Peyer's patch (tissue), 4 donors: ENCODE measurements at regions not wholly inside any gene's neighbourhood (a gene's known extent, or its start where the extent isn't known, plus 50 kb on each side); places are given as distances from the start of the nearest gene placed in this dataset.
A peak's percentile ranks its signal among the peaks of the same experiment; 100 is the strongest.

Source experiments
- DNase-seq, 3 donors: peaks; one replicate each; pipeline ENCODE4 v3.0.0-alpha.2; 2017 to 2019
- H3K27ac ChIP-seq, 4 donors: fragments of 200-600 bp; sonication (generic); one replicate each; pipeline ENCODE4 v1.5.1; 2016 to 2019
- H3K27me3 ChIP-seq, 2 donors: fragments of 200-600 bp; sonication (generic); one replicate each; pipeline ENCODE4 v1.5.1; 2019
- H3K36me3 ChIP-seq, 3 donors: fragments of 200-600 bp; sonication (generic); one replicate each; pipeline ENCODE4 v1.5.1; 2016 to 2019
- H3K4me1 ChIP-seq, 4 donors: fragments of 200-600 bp; sonication (generic); one replicate each; pipeline ENCODE4 v1.5.1; 2016 to 2019
- H3K4me3 ChIP-seq, 4 donors: fragments of 200-600 bp; sonication (generic); 1 replicate in 3 of 4; 2 replicates in 1 of 4; pipeline ENCODE4 v1.5.1; 2016 to 2019; ENCODE audit warnings: mild to moderate bottlenecking in 1 of 4
- H3K9me3 ChIP-seq, 4 donors: fragments of 200-600 bp; sonication (generic); one replicate each; pipeline ENCODE4 v1.5.1; 2016 to 2019; ENCODE audit warnings: mild to moderate bottlenecking in 1 of 4
- POLR2A ChIP-seq, 2 donors: fragments of 450-650 bp; IDR thresholded peaks; one replicate each; pipeline ENCODE4 v1.5.1; 2017; ENCODE audit warnings: antibody characterized with exemption in 2 of 2, mild to moderate bottlenecking in 2 of 2, moderate library complexity in 2 of 2
- TF ChIP-seq, protein P1 (sequence below), 6 experiments: fragments of 450-650 bp in 4 of 6; fragments of 200-600 bp in 2 of 6; sonication (generic) in 1 of 6; IDR thresholded peaks; one replicate each; pipeline ENCODE4 v1.5.1; 2017 to 2019; ENCODE audit warnings: antibody characterized with exemption in 6 of 6, mild to moderate bottlenecking in 3 of 6, moderate library complexity in 1 of 6

DNA sequence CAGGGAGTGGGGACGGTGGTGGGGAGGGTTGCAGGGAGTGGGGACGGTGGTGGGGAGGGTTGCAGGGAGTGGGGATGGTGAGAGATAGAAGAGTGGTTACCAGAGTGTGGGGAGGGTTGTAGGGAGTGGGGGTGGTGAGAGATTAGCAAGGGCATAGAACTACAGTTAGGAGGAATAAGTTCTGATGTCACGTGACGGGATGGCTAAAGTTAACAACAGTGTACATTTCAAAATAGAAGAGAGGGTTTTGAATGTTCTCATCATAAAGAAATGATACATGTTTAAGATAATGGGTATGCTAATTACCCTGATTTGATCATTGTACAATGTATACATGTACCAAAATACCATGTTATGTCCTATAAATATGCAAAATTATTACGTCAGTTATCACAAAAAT is 57.6 kb upstream of the FRMD1 start:
- Histone ChIP-seq H3K27me3 (no peaks in the 10 kb centered on the region), H3K36me3 (no peaks in the 10 kb centered on the region), H3K9me3 (no peaks in the 10 kb centered on the region), H3K27ac (no peak overlapping the region), H3K4me3 (no peak overlapping the region), H3K4me1 (peaks cover 0 to 4% (median 0%) of the 10 kb centered on the region in 4 donors)
- TF ChIP-seq POLR2A (IDR thresholded peaks at IDR 0.05) = no peak
- TF ChIP-seq, protein P1, sequence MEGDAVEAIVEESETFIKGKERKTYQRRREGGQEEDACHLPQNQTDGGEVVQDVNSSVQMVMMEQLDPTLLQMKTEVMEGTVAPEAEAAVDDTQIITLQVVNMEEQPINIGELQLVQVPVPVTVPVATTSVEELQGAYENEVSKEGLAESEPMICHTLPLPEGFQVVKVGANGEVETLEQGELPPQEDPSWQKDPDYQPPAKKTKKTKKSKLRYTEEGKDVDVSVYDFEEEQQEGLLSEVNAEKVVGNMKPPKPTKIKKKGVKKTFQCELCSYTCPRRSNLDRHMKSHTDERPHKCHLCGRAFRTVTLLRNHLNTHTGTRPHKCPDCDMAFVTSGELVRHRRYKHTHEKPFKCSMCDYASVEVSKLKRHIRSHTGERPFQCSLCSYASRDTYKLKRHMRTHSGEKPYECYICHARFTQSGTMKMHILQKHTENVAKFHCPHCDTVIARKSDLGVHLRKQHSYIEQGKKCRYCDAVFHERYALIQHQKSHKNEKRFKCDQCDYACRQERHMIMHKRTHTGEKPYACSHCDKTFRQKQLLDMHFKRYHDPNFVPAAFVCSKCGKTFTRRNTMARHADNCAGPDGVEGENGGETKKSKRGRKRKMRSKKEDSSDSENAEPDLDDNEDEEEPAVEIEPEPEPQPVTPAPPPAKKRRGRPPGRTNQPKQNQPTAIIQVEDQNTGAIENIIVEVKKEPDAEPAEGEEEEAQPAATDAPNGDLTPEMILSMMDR (IDR thresholded peaks at IDR 0.05) = no peak
- DNase-seq = no peak

- TF ChIP-seq POLR2A (IDR thresholded peaks at IDR 0.05) = no peak
- TF ChIP-seq, protein P1 (IDR thresholded peaks at IDR 0.05) = no peak
- no peak overlapping the region for H3K4me3 ChIP-seq
- peak in 1 of 3 donors; percentile 3 for DNase-seq
Observed at GRCh38 chr6:168136001-168136400, 57.0 kb upstream of the FRMD1 start.

GRCh38 chr6:168134560-168135201 is 55.7 kb upstream of the FRMD1 start:
- no peaks in the 10 kb centered on the region for H3K36me3 ChIP-seq
- no peak for TF ChIP-seq POLR2A (IDR thresholded peaks at IDR 0.05)
- TF ChIP-seq, protein P1 (IDR thresholded peaks at IDR 0.05) = no peak
- no peak overlapping the region for H3K27ac ChIP-seq
- no peaks in the 10 kb centered on the region for H3K27me3 ChIP-seq
- H3K9me3 ChIP-seq = no peaks in the 10 kb centered on the region
- DNase-seq = peak in 1 of 3 donors; percentile 33
- no peak overlapping the region for H3K4me3 ChIP-seq
- H3K4me1 ChIP-seq = peaks cover 0 to 4% (median 0%) of the 10 kb centered on the region in 4 donors

More at GRCh38 chr6:168136001-168136400, 57.0 kb upstream of the FRMD1 start:
- no peaks in the 10 kb centered on the region for H3K27me3 ChIP-seq
- no peaks in the 10 kb centered on the region for H3K9me3 ChIP-seq
- H3K4me1 ChIP-seq = peaks cover 0 to 4% (median 0%) of the 10 kb centered on the region in 4 donors
- no peak overlapping the region for H3K27ac ChIP-seq
- H3K36me3 ChIP-seq = no peaks in the 10 kb centered on the region

- H3K36me3 ChIP-seq = no peaks in the 10 kb centered on the region
- TF ChIP-seq POLR2A (IDR thresholded peaks at IDR 0.05) = no peak
- TF ChIP-seq, protein P1 (IDR thresholded peaks at IDR 0.05) = no peak
- DNase-seq = peak in 1 of 3 donors; percentile 40
- no peak overlapping the region for H3K4me3 ChIP-seq
- H3K9me3 ChIP-seq = no peaks in the 10 kb centered on the region
- H3K4me1 ChIP-seq = peaks cover 0 to 4% (median 0%) of the 10 kb centered on the region in 4 donors
- no peak overlapping the region for H3K27ac ChIP-seq
- no peaks in the 10 kb centered on the region for H3K27me3 ChIP-seq
Observed at GRCh38 chr6:168133687-168134559, 54.9 kb upstream of the FRMD1 start.

- Histone ChIP-seq H3K27ac (peak overlapping the region in 1 of 4 donors; percentile 26), H3K36me3 (no peaks in the 10 kb centered on the region), H3K4me1 (peaks cover 0 to 4% (median 0%) of the 10 kb centered on the region in 4 donors), H3K27me3 (no peaks in the 10 kb centered on the region), H3K9me3 (no peaks in the 10 kb centered on the region), H3K4me3 (peak overlapping the region in 1 of 4 donors; percentile 20)
- DNase-seq = peak in 1 of 3 donors; percentile 43
- TF ChIP-seq, protein P1 (IDR thresholded peaks at IDR 0.05) = no peak
- no peak for TF ChIP-seq POLR2A (IDR thresholded peaks at IDR 0.05)
Observed at GRCh38 chr6:168133168-168133561, 54.2 kb upstream of the FRMD1 start.
